CD4-positive, alpha-beta memory T cell (primary cell): ENCODE measurements at regions not wholly inside any gene's neighbourhood (a gene's known extent, or its start where the extent isn't known, plus 50 kb on each side); places are given as distances from the start of the nearest gene placed in this dataset.
"Not testable (repeated sequence)": the region's sequence is repeated elsewhere in the genome, so short reads cannot be mapped to it uniquely, and the experiment has no call there.

Source experiments
- CTCF ChIA-PET: fragments of 350-600 bp; sonication (Branson Sonifier 250); formaldehyde crosslinking; loops from one replicate; lab custom pipeline; 2021; ENCODE audit warnings: inconsistent platforms; ENCODE audit not compliant: partially characterized antibody; lab: Charles Lee
- POLR2A ChIA-PET: fragments of 350-600 bp; sonication (Branson Sonifier 250); formaldehyde crosslinking; loops from one replicate; lab custom pipeline; 2021; ENCODE audit not compliant: partially characterized antibody; lab: Charles Lee
- DNase-seq, 5 donors: peaks; one replicate each; pipeline versions ENCODE4 v3.0.0 to v3.0.0-alpha.2; 2020 to 2022; ENCODE audit warnings: mixed read lengths in 1 of 5
- H3K27ac ChIP-seq: one replicate; pipeline ENCODE4 v1.7.0; 2013; ENCODE audit warnings: low read depth, low read length
- H3K27me3 ChIP-seq: 2 replicates; pipeline ENCODE4 v1.7.0; 2013; ENCODE audit warnings: mild to moderate bottlenecking, low read length, moderate library complexity; ENCODE audit not compliant: insufficient read depth
- H3K36me3 ChIP-seq: 2 replicates; pipeline ENCODE4 v1.7.0; 2013; ENCODE audit warnings: mild to moderate bottlenecking, low read length, moderate library complexity; ENCODE audit not compliant: insufficient read depth
- H3K4me1 ChIP-seq: 2 replicates; pipeline ENCODE4 v1.7.0; 2013; ENCODE audit warnings: mild to moderate bottlenecking, low read length, moderate library complexity; ENCODE audit not compliant: insufficient read depth
- H3K4me3 ChIP-seq, 2 donors: one replicate each; pipeline ENCODE4 v1.7.0; 2013; ENCODE audit warnings: low read length in 2 of 2, mild to moderate bottlenecking in 1 of 2
- H3K9me3 ChIP-seq, 2 donors: one replicate each; pipeline ENCODE4 v1.7.0; 2013; ENCODE audit warnings: low read length in 2 of 2, control low read depth in 1 of 2; ENCODE audit not compliant: control insufficient read depth in 1 of 2
- H3K27ac Mint-ChIP-seq, 7 donors: one replicate each; pipeline ENCODE4 v1.8.0; 2020 to 2021; ENCODE audit warnings: mixed read lengths in 7 of 7, mild to moderate bottlenecking in 6 of 7, inconsistent platforms in 3 of 7, moderate library complexity in 3 of 7
- H3K27me3 Mint-ChIP-seq, 2 donors: one replicate each; pipeline ENCODE4 v1.8.0; 2020 to 2021; ENCODE audit warnings: mixed read lengths in 2 of 2
- H3K36me3 Mint-ChIP-seq, 2 donors: one replicate each; pipeline ENCODE4 v1.8.0; 2020 to 2021; ENCODE audit warnings: mixed read lengths in 2 of 2, inconsistent platforms in 1 of 2, mild to moderate bottlenecking in 1 of 2
- H3K4me1 Mint-ChIP-seq, 4 donors: one replicate each; pipeline ENCODE4 v1.8.0; 2020 to 2021; ENCODE audit warnings: mixed read lengths in 4 of 4, mild to moderate bottlenecking in 1 of 4
- H3K4me3 Mint-ChIP-seq, 8 donors: one replicate each; pipeline ENCODE4 v1.8.0; 2020 to 2021; ENCODE audit warnings: mixed read lengths in 8 of 8, mild to moderate bottlenecking in 7 of 8, moderate library complexity in 6 of 8, inconsistent platforms in 3 of 8
- H3K9me3 Mint-ChIP-seq, 8 donors: one replicate each; pipeline ENCODE4 v1.8.0; 2020 to 2021; ENCODE audit warnings: mixed read lengths in 8 of 8, mild to moderate bottlenecking in 5 of 8, inconsistent platforms in 3 of 8, moderate library complexity in 1 of 8
- intact Hi-C: fragments of 100-400 bp; cut with micrococcal nuclease; formaldehyde crosslinking; loops from one replicate; pipeline ENCODE4 v1.15.1; 2023

- H3K36me3 ChIP-seq, H3K4me3 ChIP-seq, H3K36me3 Mint-ChIP-seq, H3K27ac ChIP-seq, H3K4me1 Mint-ChIP-seq, intact Hi-C loops, H3K27ac Mint-ChIP-seq, H3K4me3 Mint-ChIP-seq, H3K27me3 ChIP-seq, H3K9me3 ChIP-seq, CTCF ChIA-PET, H3K27me3 Mint-ChIP-seq, H3K4me1 ChIP-seq, DNase-seq, POLR2A ChIA-PET: not testable (repeated sequence)
- H3K9me3 Mint-ChIP-seq, result peaks cover 0 to 22% (median 14%) of the 10 kb centered on the region in 8 donors
Observed at GRCh38 chr21:9659877-9660276, 861.5 kb upstream of the TPTE start.

GRCh38 chr21:9663914-9664729 is 857.3 kb upstream of the TPTE start:
- H3K4me1 Mint-ChIP-seq, H3K36me3 Mint-ChIP-seq, H3K27me3 ChIP-seq, CTCF ChIA-PET, H3K4me1 ChIP-seq, H3K27ac ChIP-seq, H3K9me3 ChIP-seq, H3K27ac Mint-ChIP-seq, H3K4me3 Mint-ChIP-seq, intact Hi-C loops, H3K4me3 ChIP-seq, H3K9me3 Mint-ChIP-seq, H3K36me3 ChIP-seq, H3K27me3 Mint-ChIP-seq, POLR2A ChIA-PET: not testable (repeated sequence)
- peak in 1 of 5 donors; percentile 29 for DNase-seq

DNA sequence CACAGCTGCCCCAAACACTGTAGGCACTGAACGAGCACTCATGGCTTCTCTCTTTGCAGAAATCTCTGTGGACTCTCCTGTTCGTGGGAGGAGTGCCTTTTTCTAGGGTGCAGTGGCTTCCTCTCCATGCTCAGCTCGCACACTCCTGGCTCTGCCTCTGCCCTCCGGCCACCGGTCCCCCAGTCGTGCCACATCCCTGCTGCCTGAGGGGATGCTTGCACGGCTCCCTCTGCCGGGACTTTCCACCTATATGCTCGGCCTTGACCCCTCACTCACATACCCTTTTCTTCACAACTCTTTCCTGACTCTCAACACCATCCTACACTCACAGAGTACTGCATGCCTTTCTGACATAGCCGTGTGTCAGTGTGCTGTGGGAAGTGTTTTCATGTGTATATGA is 845.6 kb upstream of the TPTE start:
- H3K36me3 ChIP-seq, H3K4me1 Mint-ChIP-seq, CTCF ChIA-PET, H3K4me3 Mint-ChIP-seq, H3K9me3 Mint-ChIP-seq, H3K27me3 Mint-ChIP-seq, H3K4me1 ChIP-seq, DNase-seq, H3K4me3 ChIP-seq, H3K9me3 ChIP-seq, H3K27ac ChIP-seq, H3K27me3 ChIP-seq, intact Hi-C loops, H3K36me3 Mint-ChIP-seq, H3K27ac Mint-ChIP-seq, POLR2A ChIA-PET: not testable (repeated sequence)

DNA sequence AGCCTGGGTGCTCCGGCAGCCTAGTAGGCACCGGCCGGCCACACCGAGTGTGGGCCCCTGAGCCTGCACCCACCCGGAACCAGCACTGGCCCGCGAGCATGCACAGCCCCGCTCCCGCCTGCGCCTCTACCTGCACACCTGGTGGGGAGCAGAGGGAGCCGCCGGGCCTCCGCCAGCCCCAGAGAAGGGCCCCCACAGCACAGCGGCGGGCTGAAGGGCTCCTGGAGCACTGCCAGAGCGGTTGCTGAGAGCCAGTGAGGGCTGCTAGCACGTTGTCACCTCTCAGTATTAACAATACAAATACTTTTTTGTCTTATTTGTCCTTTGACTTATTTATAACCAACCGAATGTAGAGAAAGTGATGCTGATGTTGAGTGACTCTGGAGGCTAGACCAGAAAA is 842.4 kb upstream of the TPTE start:
- H3K9me3 ChIP-seq, CTCF ChIA-PET, H3K27ac ChIP-seq, H3K4me3 ChIP-seq, H3K4me1 Mint-ChIP-seq, POLR2A ChIA-PET, H3K9me3 Mint-ChIP-seq, H3K4me3 Mint-ChIP-seq, H3K27ac Mint-ChIP-seq, H3K27me3 Mint-ChIP-seq, H3K4me1 ChIP-seq, H3K27me3 ChIP-seq, intact Hi-C loops, DNase-seq, H3K36me3 Mint-ChIP-seq, H3K36me3 ChIP-seq: not testable (repeated sequence)

DNA sequence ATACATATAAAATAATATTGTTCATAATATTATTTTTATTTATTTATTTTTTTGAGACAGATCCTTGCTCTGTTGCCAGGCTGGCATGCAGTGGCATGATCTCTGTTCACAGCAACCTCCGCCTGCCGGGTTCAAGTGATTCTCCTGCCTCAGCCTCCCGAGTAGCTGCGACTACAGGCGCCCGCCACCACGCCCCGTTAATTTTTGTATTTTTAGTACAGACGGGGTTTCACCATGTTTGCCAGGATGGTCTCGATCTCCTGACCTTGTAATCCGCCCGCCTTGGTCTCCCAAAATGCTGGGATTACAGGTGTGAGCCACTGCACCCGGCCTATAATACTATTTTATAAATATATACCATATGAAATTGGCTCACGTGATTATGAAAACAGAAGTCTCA is 832.4 kb upstream of the TPTE start:
- POLR2A ChIA-PET, H3K4me1 ChIP-seq, H3K4me3 Mint-ChIP-seq, H3K27me3 Mint-ChIP-seq, H3K36me3 ChIP-seq, H3K9me3 Mint-ChIP-seq, H3K27me3 ChIP-seq, H3K4me3 ChIP-seq, CTCF ChIA-PET, H3K4me1 Mint-ChIP-seq, DNase-seq, H3K36me3 Mint-ChIP-seq, intact Hi-C loops, H3K27ac ChIP-seq, H3K9me3 ChIP-seq, H3K27ac Mint-ChIP-seq: not testable (repeated sequence)

GRCh38 chr21:9690981-9691380 is 830.4 kb upstream of the TPTE start:
- DNase-seq, CTCF ChIA-PET, H3K4me1 ChIP-seq: not testable (repeated sequence)

DNA sequence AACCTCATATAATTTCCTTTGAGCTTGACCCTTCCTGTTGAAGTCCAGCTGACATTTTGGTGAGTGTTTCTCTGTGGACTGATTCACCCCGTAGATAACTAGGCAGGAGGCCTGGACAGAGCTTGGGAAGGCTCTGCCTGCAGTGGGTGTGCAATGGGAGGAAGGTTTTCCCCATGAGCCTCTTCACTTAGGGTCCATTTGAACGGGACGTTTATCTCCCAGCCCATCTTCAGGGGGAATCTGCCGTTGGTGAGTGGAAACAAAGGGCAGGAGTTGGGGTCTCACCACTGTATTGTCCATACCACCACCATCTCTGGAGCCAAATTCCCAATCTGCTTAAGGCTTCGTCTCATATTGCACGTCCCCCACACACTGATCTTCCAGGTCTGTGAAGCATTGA is 825.6 kb upstream of the TPTE start:
- H3K27ac Mint-ChIP-seq, H3K4me1 Mint-ChIP-seq, intact Hi-C loops, H3K27me3 Mint-ChIP-seq, H3K36me3 Mint-ChIP-seq, CTCF ChIA-PET, H3K4me3 ChIP-seq, DNase-seq, H3K4me1 ChIP-seq, H3K27ac ChIP-seq, POLR2A ChIA-PET, H3K27me3 ChIP-seq, H3K4me3 Mint-ChIP-seq, H3K36me3 ChIP-seq, H3K9me3 ChIP-seq, H3K9me3 Mint-ChIP-seq: not testable (repeated sequence)

More at GRCh38 chr21:9690981-9691380, 830.4 kb upstream of the TPTE start:
- H3K9me3 ChIP-seq, H3K27ac ChIP-seq, H3K27me3 Mint-ChIP-seq, H3K27me3 ChIP-seq, H3K27ac Mint-ChIP-seq, H3K9me3 Mint-ChIP-seq, H3K4me3 ChIP-seq, H3K4me1 Mint-ChIP-seq, POLR2A ChIA-PET, H3K36me3 ChIP-seq, H3K4me3 Mint-ChIP-seq, H3K36me3 Mint-ChIP-seq, intact Hi-C loops: not testable (repeated sequence)

GRCh38 chr21:9697751-9698150 is 823.6 kb upstream of the TPTE start:
- intact Hi-C loops, H3K4me1 ChIP-seq, H3K4me3 ChIP-seq, H3K36me3 ChIP-seq, H3K27me3 ChIP-seq, H3K27ac Mint-ChIP-seq, H3K27me3 Mint-ChIP-seq, POLR2A ChIA-PET, H3K9me3 ChIP-seq, H3K4me3 Mint-ChIP-seq, H3K27ac ChIP-seq, DNase-seq, H3K4me1 Mint-ChIP-seq, CTCF ChIA-PET, H3K36me3 Mint-ChIP-seq, H3K9me3 Mint-ChIP-seq: not testable (repeated sequence)
